HG02884 (cell line): ENCODE measurements at regions not wholly inside any gene's neighbourhood (a gene's known extent, or its start where the extent isn't known, plus 50 kb on each side); places are given as distances from the start of the nearest gene placed in this dataset.
"Not testable (repeated sequence)": the region's sequence is repeated elsewhere in the genome, so short reads cannot be mapped to it uniquely, and the experiment has no call there.

ENCODE experiments used
- ATAC-seq: cut with Tn5 transposase; IDR thresholded peaks from one replicate; pipeline ENCODE4 v1.9.1; 2021; ENCODE audit warnings: mild to moderate bottlenecking, moderate library complexity; ENCODE audit not compliant: unreplicated experiment

GRCh38 chr5:14954216-14954615 lies 82.6 kb upstream of the ANKH start:
- ATAC-seq = no peak

- ATAC-seq = no peak
Observed at GRCh38 chr5:14953075-14953607, 81.6 kb upstream of the ANKH start.

DNA sequence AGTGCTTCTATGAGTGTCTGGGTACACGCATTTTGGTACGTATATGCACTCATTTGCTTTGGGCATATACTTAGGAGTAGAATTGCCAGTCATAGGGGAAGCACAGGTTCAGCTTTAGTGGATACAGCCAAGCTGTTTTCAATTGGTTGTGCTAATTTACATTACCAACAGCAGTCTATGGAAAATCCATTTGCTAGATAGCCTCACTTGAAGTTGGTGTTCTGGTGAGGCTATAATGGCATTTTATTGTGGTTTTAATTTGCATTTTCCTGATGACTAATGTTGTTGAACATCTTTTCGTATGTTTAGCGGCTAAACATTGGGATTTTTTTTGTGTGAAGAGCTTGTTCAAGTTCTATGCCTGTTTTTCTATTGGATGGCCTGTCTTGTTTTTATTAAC lies 76.8 kb upstream of the ANKH start:
- no peak for ATAC-seq

GRCh38 chr5:14946815-14947620 lies 75.4 kb upstream of the ANKH start:
- ATAC-seq = peak; percentile 82

DNA sequence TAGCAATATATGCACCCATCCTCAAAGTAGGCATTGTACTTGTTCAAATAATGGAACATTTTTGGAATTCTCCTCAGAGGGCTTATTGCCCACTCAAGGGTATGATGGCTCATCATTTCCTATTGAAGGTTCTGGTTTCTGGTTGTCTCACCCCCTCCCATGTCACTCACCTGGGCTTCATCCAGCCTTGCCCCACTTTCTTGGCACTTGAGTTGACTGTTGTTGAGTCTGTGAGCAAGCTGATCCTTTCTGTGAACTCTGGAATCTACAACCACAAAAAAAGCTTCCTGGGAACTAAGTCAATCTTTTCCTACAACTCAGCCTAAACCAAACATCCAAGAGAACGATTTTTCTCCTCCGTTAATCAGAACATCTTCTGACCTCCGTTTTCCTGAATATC lies 73.9 kb upstream of the ANKH start:
- ATAC-seq = no peak

DNA sequence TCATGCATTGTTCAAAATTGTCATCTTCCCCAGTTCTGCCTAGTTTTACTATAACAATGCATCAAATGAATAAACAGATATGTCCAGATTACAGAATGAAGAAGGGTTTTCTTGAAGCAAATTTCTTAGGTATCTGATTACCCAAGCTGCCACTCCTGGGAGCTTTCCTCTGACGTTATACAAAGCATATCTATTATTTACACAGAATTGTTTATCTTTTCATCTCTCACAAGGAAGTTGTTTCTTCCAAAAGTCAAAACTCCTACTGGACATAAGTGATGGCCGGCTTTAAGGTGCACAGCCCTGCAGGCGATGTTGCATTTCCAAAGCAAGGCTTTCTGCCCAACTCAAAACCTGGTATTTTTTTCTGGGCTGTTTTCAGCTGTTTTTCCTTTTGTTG lies 73.4 kb upstream of the ANKH start:
- no peak for ATAC-seq

- ATAC-seq = no peak
Observed at GRCh38 chr5:14944350-14944739, 72.8 kb upstream of the ANKH start.

DNA sequence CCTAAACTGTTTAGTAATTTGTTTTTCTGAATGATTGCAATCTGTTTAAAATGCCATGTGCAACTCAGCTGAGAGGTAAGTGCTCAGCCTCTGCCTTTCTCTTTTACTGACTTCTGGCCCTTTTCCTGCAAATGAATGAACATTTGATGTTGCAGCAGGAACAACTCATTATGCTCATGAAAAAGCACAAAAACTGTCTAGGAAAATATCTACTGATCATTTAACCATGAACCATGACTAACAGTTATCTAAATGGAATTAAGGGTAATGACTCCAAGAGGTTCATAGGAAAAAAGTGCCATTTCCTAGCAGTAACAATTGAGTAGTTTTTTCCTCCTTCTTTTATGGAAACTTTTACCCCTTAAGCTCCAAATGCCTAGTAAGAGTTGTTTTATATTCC lies 70.6 kb upstream of the ANKH start:
- ATAC-seq = no peak

DNA sequence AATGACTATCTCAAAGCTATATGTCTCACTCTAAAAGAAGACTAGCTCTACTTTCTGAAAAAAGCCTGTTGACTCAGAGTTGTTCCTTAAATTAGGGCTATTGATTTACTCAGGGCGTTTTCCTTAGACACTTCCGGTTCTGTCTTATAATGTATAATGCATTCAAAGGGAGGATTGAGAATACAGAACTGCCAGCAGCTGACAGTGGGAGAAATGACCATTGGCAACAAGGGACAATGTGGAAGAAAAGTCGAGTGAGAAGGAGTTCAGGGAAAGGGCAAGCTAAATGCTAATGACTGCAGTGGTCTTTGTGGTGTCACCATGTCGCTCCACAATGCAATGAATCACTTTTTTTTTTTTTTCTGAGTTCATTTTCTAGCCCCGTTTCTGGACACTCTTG lies 65.7 kb upstream of the ANKH start:
- ATAC-seq = no peak

- no peak for ATAC-seq
Observed at GRCh38 chr5:14936588-14936987, 65.0 kb upstream of the ANKH start.

- ATAC-seq = no peak
Observed at GRCh38 chr5:14935341-14935740, 63.8 kb upstream of the ANKH start.

GRCh38 chr5:14932902-14933469 lies 61.4 kb upstream of the ANKH start:
- no peak for ATAC-seq

DNA sequence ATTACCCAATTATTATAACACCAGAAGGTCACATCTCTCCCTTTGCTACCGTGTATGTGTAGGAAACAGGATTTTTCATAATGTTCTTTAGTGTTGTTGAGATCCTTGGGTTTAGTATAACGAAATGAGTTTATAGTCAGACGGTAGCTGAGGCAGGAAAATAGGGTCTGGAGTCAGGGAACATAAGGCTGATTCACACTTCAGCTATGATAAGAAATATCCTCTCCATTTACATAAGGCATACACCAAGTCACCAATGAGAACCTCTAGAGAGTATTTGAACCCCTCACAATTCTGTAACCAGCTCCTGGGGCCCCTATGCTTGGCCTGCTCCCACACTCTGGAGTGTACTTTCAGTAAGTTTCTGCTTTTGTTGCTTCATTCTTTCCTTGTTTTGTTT lies 58.9 kb upstream of the ANKH start:
- no peak for ATAC-seq

DNA sequence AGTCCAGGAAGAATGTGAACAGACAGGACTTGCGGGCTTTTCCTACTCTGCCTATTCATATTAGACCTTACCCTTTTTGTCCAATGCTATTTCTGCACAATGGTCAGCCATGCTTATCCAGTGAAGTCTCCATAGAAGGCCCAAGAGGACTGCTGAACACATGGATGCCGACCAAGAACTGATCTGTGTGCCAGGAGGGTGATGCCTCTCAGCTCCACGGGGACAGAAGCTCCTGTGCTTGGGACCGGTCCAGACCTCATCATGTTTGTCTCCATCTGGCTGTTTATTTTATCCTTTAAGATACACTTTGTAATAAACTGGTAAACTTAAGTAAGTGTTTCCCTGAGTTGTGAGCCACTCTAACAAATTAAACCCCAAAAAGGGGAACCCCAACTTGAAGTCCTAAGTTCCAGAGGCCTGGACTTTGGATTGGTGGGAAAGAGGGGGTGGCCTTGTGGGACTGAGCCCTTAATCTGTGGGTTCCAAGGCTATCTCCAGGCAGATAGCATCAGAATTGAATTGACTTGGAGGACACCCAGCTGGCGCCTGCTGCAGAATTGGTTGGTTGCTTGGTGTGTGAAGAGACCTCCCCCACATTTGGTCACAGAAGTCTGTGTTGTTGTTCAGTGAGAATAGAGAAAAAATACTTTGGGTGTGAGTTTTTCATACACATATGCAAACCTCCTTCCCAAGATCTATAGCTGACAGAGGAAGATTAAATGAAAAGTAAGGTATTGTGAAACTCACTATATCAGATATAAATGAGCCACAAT lies 57.9 kb upstream of the ANKH start:
- ATAC-seq = no peak

DNA sequence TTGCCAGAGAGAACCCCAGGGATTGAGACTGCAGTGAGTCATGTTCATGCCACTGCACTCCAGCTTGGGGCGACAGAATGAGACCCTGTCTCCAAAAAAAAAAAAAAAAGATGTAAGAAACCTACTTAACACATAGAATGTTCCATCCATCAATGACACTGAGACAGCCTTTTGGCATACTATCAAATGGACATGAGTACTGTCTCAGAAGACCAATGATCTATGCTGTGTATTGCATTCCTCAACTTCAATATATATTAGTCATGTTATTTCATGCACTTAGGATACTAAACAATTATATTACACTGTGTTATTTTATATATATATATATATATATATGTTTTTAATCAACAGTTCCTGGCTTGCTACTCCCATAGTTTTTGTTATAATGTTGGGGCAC lies 57.1 kb upstream of the ANKH start:
- no peak for ATAC-seq

DNA sequence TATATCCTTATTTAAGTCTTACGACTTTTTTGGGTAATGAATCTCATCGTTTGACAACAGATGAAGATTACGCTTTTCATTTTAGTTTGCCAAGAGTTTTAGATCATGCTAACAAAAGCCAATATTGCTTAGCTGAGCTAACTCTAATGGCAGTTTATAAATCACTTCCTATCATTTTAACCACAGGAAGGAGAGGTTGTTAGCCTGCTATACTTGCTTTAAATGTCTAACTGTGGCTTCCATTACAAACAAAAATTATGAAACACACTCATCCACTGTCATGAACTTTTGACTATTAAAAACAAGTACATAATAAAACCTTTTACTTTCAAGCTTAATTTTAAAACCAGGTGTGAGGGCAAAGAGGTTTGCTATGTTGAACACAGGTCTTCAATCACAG lies 53.7 kb upstream of the ANKH start:
- no peak for ATAC-seq

DNA sequence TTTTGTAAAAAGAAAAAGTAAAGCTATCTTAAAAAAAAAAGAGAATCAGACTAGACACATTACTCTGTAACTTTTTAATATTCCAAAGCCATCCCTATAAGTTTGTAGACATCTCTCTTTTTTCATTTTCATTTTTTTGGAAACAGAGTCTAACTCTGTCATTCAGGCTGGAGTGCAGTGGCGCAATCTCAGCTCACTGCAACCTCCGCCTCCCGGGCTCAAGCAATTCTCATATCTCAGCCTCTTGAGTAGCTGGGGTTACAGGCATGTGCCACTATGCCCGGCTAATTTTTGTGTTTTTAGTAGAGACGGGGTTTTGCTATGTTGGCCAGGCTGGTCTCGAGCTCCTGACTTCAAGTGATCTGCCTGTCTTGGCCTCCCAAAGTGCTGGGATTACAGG lies 51.4 kb upstream of the ANKH start:
- ATAC-seq = not testable (repeated sequence)

DNA sequence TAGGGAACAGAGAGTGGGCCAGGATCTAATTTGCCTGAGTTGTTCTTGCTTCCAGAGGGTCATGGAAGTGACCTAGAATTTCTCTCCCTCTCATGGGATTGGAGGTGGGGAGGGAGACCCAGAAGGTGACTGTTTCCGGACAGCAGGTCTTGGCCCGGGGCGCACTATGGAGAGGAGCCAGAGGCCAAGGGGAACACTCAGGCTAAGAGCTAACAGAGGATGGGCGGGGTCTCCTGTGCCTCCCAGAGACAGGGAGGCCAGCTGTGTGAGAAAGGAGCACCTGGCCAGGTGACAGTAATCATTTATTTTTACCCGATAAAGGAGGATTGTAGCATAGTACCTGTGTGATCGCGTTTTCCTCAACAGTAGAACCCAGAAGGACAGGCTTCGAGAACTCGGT lies 50.9 kb upstream of the ANKH start:
- ATAC-seq = no peak
